NOMO-1 treated with dmso at 0.1 percent for 144 hours (cell line): ENCODE measurements at regions not wholly inside any gene's neighbourhood (a gene's known extent, or its start where the extent isn't known, plus 50 kb on each side); places are given as distances from the start of the nearest gene placed in this dataset.

Source experiments
- DNase-seq: peaks from one replicate; lab custom pipeline; 2025; ENCODE audit not compliant: unreplicated experiment; lab: John Stamatoyannopoulos, UW

GRCh38 chr11:95717314-95717713 is 72.3 kb downstream of the FAM76B start:
- no peak for DNase-seq

GRCh38 chr11:95716266-95716665 is 73.3 kb downstream of the FAM76B start:
- DNase-seq, result no peak

DNA sequence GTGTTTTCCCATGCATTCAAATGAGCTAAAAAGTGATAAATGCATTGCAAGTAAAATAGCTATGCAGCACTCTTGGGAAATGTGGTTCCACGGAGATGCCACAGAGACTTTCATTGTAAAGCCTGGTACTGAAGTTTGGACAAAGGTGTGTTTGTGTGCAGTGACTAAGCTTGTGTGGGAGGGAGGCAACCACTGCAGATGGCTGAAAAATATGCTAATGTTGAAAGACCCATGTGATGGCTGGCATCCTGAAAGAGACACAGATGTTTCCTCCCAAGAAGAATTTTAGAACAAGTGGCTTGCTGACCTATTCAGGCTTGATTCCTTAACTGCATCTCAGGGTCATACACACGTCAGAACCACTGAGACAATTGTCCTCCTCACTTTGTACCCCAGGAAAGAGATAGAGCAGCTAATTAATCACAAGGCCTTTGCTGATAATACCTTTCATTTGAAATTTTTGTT is 73.8 kb downstream of the FAM76B start:
- no peak for DNase-seq

GRCh38 chr11:95714843-95715776 is 74.5 kb downstream of the FAM76B start:
- no peak for DNase-seq

GRCh38 chr11:95713428-95713827 is 76.2 kb downstream of the FAM76B start:
- no peak for DNase-seq

- no peak for DNase-seq
These were observed 77.7 kb downstream of the FAM76B start for GRCh38 chr11:95711945-95712221.

DNA sequence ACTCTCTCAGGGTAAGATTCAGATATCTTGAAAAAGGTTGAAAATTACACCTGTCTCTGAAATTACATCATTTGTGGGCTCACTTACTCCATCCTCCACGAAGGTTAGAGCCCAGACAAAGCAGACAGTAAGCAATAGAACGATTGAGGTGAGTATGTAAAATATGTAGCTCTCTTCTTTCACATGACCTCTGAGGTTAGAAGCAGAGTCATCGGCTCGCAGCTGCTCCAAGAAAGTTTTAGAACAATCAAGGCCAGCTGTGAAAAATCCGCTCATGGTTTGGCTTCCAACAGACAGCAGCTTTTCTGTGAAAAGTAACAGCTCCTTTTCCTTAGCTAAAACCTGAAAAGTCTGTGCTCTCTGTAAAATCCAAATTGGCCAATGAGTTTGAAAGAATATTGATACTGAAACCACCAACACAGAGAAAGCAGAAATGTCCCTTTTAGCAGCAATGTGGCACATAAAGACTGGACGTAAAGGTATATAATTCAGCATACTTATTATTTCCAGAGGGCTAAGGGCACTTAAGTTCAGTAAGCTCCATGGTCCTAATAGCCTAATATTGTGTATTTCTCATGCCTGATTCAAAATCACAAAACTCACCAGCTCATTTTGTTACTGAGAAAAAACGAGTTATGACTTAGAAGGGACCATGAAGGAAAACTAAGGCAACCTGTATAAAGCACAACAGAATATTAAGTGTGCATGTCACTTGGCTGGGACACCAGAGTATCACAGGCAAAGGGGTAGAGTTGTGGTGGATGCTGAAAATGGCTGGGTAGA is 78.2 kb downstream of the FAM76B start:
- DNase-seq, result no peak

GRCh38 chr11:95708681-95709080 is 80.9 kb downstream of the FAM76B start:
- DNase-seq, result no peak

- no peak for DNase-seq
These were observed 82.6 kb downstream of the FAM76B start for GRCh38 chr11:95706974-95707387.

- DNase-seq, result peak; percentile 81
These were observed 84.0 kb downstream of the FAM76B start for GRCh38 chr11:95705485-95706124.

DNA sequence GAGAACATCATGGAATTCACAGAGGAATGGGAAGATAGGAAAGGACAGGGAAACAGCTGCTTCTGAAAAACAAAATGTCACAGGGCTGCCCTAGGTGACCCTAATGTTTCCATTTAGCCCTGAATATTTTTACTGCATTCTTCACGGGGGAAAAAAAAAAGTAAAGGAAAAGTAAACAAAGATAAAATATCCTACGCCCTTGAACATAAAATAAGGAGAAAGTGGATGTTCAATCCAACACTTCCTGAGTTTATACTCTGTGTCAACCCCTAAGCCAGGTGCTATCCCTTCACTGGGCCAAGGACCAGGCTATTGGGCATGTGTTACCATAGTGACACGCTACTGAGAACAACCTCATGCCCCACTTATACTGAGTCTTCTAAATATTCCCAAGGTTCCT is 84.7 kb downstream of the FAM76B start:
- no peak for DNase-seq

DNA sequence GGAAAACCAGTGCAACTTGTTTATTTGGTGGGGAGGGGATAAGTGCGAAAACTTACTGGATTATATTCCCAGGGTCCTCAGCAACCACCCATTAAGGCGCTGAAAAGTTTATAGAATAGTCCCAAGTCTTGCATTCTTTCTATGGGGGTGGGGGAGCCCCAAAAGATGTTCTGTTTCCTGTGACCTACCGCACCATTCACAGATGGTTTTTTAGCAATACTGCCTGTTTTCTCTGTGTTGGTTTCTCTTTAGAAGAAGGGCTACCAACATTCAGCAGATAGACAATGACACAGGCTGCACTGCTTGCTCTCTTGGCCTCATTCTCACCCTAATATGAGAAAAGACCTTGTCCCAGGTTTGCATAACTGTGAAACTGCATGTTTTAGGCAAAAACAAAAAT is 86.5 kb downstream of the FAM76B start:
- DNase-seq, result no peak

DNA sequence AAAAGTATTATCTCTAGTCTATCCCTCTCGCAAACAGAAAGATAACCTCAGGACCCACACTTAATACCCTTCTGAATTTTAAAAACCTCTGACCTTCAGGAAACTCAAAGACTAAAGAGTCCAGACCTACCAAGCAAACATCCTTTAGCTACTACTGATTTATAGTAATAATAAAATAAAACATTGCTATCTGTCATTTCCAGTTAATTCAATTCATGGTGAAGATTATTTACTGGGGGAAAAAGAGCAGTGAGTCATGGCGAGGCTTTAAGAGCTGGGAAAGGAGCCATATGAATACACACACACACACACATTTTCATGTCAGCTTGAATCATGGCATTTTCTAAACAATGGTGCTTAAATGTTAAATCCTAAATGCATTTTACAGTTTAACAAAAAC is 87.1 kb downstream of the FAM76B start:
- no peak for DNase-seq

DNA sequence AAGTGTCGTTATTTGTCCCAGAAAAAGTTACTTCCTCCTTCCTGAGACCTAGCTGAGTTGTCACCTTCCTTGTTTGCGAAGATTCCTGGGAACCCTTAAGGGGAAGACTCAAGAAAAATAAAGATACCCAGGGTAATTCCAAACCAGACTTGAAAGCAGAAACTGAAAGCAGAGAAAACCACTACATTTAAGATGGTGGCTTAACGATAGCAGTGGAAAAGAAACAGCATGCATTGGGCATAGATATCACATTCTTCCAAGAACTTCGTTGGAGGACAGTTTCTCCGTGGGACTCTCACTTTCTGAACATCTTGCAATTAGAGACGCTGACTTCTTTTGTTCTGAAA is 89.1 kb downstream of the FAM76B start:
- DNase-seq, result no peak

DNA sequence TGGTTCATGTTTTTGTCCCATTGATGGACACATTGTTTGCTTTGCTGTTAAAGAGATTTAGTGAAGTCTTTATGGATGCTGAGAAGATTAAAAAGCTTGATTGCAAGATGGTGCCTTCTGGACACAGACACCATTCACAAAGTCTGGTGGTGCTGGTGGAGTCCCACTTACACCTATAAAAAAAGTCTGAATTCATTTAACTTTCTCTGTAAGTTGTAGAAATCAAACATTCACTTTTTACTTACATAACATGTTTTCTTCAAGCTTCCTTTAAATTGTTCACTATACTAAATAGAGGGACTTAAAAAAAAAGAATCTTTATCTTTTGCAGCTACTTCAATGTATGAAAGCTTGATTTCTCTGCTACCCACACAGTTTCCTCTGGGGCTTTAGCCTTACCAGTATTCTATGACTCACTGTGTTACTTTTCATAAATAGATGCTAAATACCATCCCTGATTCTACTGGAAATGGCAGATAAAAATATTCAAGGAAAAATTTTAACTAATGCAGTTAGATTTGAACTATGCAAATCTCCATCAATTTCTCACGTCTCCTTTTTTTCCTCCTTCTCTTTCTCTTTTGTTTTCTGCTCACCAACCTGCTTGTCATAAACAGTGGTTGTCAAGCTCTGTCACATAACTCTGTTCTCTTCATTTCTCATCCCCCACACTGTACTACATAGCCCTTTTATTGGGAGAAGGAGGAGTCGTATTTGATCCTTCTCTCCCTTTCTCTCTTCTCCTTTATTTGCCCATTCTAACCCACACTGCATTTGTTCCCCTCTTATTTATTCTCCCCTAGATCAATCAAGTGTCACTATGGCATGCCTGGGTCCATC is 89.7 kb downstream of the FAM76B start:
- no peak for DNase-seq

DNA sequence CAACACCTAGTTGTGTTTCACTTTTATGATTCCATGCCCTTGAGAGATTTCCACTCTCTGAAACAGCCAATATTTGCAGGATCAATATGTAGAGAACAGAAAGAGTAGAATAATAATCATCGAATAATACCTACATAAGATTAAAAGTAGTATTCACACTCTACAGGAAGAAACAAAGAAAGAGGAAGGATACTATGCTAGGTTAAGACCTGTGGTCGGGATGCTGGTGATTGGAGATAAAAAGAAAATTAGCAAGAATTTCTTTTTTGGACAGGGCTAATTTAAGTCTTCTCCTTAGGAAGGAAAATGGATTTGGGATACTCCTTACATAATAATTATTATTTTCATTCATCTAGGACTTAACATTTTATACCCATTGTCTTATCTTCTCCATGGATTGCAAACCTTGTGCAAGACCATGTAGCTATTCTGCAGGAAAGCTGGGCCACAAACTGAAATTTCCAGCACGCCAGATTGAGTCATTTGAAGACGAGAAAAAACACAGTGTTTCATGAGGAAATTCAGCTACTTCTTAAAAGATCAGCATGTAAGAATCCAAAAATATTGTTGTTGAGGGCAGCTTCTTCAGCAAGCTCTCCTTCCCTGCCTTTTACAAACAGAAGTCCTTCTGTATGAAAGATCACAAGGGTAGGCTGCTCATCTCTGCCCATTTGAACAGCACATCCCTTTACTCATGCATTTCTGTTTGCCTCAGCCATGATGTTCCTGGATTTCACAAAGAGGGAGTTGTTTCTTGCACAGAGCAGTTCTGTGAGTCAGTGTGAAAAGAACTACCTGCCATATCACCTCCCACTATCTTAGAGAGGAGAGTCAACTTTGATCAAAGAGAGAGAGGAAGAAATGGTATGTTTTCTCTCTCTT is 90.7 kb downstream of the FAM76B start:
- peak; percentile 31 for DNase-seq

DNA sequence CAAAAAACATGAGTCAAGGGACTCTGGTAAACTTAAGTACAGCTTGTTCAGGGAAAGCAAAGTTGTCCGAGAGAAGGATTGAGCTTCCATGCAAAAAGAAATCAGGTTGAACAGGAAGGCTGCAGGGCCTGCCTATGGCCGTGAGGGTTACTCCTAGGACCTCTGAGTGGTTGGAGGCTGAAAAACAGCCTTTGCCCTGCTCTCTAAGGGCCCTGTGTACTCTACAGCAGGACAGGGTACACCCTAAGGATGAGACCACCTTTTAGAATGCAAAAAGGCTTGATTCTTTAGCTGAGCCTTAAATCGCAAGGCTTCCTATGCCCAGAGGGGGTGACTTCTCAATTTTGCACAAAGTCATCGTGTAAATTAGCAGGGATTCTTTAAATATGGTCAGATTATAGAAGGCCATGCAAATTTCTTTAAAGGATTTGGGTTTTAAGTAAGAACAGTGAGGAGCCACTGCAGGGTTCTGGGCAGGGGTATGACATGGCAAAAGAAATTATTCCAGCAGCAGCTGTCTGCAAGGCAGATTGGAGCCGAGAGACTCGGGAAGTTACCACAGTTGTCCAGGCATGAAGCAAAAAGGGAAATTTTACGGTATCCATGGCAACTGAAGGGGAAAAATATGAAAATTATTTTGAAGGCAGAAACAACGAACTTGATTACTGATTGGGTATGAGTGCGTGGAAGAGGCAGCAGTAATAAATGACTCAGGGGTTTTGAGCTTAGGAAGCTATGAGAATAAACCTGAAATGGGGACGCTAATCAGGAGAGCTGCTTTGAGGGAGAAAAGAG is 91.8 kb downstream of the FAM76B start:
- DNase-seq, result no peak

DNA sequence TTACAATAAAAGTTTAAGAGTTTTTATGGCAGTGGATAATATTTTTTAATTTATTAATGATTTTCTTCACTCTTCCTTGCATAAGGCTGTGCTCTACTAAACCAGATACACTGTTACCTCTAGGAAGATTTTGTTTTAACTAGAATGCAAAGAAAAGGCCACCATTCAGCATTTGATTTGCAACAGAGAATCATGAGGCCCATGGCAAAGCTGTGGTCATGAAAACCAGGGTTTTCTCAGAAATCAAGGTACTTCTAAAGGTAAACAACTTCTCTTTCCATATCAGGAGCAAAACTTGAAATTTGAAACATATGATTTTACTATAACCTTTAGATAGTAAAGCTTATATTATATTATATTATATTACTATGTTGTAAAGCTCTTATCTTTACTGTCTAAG is 94.4 kb downstream of the FAM76B start:
- no peak for DNase-seq

GRCh38 chr11:95693298-95693697 is 96.3 kb downstream of the FAM76B start:
- DNase-seq, result no peak
